HG03354 (cell line): ENCODE measurements at regions not wholly inside any gene's neighbourhood (a gene's known extent, or its start where the extent isn't known, plus 50 kb on each side); places are given as distances from the start of the nearest gene placed in this dataset.
"Not testable (repeated sequence)": the region's sequence is repeated elsewhere in the genome, so short reads cannot be mapped to it uniquely, and the experiment has no call there.

Experiments
- ATAC-seq: cut with Tn5 transposase; IDR thresholded peaks from one replicate; pipeline ENCODE4 v1.9.1; 2021; ENCODE audit warnings: mild to moderate bottlenecking; ENCODE audit not compliant: unreplicated experiment, poor library complexity, severe bottlenecking

DNA sequence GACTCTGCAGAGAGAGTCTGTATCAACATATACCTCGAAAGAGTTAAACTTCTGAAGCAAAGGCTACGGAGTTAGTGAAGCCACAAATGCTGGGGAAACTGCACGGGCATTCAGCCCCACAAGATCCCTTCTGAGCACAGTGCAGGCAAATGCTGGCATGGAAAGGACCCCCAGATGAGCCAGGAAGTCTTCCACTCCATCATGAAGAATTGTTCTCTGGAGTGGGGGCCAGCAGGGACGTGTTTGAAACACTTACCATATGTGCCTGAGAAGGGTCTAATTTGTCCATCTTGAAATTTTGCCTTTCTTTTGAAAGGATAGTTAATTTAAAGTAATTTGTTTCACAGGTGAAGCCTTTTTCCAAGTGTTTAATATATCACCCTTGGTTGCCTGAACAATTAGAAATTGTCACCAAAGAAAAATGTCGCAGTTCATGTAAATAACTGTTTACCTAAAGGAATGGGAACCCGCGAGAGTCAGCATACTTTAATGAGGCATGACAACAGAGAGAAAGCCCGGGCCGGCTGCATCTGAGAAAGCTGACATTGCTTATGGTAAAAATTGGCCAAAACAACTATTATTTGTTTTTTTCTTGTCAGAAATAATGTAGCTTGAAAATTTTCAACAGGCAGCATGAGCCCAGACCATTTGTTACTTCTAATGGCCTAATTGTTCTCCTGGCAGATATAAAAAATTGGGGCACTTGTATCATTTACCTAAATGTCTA lies 287.6 kb upstream of the MGMT start:
- ATAC-seq, result no peak

DNA sequence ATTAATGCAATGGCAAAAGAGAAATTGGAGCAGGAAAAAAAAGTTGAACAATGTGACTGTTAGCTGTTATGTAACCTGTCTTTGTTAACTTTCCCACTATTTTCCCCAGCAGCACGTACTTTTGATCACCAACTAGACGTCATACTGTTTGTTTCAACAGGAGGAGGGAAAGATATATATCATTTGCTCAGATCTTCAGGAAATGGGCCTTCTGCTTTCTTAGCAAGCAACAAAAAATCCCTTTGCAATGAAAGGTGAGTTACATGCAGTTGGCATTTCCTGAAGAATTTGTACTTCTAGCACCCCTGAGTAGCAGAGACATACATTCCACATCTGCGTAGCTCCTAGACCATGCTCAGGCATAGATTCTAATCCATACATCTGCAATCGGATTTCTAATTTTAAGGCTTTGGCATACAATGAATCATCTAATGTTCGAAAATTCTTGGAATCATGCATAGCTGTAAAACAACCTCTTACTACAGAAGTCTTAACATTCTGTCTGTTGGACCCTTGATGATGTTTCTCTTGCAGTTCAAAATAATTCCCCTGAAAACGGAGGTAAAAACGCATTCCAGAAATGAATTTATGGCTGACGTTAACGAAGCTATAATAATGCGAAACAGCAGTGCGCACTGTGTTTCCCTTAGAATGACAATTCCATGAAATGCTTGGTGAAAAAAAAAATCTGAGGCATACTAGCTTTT lies 286.9 kb upstream of the MGMT start:
- ATAC-seq, result no peak

DNA sequence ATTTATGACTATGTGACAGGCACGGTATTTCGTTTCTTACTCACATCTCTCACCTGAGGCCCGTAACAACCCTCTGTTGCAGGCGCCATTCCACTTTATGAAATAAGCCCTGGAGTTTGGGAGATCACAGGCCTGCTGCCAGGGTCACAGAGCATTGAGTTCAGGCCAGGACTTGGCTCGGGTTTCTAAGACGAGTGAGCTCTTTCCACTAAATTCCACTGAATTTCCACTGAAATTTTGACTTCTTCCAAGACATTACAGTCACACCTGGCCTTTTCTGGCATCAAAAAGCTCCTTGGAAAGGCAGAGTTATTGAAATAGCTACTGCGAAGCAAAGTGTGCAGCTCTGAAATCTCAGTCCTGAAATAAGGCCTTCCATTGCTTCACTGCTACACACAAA lies 282.8 kb upstream of the MGMT start:
- no peak for ATAC-seq

DNA sequence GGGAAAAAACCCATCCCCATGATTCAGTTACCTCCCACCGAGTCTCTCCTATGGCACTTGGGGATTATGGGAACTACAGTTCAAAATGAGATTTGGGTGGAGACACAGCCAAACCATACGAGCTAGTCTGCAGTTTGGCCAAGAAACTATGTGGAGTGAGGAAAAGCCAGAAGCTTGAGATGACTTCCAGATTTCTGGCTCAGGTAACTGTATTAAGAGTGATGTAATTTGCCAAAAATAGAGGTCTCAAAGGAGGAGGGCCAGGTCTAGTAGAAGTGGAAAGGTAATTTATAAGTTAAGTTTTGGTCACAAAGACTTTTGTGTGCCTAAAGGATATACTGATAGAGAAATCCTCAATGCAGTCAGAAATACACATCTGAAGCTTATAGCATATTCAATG lies 279.7 kb upstream of the MGMT start:
- no peak for ATAC-seq

DNA sequence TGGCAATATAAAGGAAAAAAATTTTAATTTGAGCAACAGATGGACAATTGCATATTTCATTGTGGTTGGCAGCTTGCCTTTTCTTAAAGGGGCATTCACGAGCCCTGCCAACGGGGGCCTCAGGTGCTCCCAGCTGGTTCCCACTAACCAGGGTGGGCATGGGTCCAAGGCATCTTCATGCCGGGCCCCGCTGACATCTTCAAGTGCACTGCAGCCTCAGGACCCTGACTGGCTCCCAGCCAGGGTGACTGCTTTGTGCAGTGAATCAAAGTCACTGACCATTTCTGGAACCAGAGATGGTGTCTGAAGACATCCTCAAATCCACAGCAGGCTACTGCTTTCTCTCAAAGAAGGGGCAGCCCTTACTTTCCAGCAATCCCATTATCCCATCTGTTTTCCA lies 275.2 kb upstream of the MGMT start:
- ATAC-seq, result no peak

DNA sequence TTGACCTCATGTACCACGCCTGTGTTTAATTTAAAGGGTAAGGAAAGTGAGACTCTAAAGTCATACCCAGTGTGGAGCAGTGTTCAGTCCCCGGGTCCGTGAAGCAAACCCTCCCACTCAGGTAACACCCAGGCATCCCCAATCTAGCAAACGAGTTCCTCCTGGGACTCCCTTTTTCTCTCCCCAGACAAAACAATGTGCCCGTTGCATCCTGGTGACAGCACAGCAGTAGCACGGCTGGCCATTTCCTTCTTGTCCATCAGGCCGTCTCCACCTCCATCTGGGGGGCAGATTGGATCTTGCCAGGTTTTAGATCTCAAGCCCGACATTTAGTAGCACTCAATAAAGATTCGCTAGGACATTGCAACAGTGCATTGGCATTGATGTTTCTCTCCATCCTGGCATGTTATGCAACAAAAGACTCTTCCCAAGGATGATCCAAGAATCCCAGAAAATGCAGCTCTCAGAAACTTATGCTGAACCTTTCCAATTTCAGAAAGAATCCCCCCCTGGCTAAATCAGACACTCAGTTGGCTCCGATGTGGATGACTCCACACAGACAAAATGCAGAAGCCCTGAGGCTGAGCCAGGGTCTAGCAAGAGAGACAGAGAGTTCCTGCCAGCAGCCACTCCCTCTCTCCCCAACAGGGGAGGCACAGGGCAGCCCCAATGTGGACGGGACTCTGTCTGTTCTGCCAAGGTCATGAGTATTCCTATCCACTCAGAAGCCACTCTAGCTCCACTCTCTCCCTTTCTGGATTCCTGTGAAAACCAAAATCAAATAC lies 274.5 kb upstream of the MGMT start:
- ATAC-seq, result no peak

DNA sequence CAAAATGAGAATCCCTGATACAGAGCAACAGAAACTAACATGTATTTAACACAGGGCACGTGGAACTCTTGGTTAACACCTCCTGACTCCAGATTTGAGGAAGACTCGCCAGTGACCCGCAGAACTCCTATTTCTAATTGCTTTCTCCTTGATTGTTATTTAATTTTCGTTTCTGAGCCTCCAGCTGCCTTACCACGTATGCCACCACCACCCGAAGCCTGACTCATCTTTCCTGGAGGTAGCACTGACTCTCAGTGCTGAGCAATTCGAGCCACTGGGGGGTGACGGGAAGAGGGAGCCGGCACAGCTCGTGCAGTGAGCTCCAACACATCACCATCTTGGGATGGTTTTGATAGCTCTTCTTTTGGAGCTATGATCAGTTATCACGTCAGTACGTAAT lies 273.9 kb upstream of the MGMT start:
- no peak for ATAC-seq

DNA sequence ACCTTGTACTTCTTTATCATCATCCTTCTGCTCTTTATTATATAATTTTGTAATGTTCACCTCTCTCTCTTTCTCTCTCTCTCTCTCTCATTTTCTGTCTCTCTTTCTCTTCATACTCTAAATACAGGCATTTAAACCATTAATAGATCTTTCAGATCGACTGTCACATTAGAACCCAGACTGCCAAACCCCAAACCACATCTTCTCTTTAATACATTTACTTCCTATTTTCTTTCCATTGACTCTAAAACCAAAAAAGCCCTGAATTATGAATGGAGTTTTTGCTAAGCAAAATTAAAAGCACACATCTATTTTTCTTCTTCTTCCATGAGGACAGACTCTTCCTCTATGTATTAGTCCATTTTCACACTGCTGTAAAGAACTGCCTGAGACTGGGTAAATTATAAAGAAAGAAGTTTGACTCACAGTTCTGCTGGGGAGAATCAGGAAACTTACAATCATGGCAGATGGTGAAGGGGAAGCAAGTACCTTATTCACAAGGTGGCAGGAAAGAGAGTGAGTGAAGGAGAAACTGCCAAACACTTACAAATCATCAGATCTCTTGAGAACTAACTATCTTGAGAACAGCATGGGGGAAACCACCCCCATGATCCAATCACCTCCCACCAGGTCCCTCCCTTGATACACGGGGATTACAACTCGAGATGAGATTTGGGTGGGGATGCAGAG lies 272.7 kb upstream of the MGMT start:
- ATAC-seq, result no peak

DNA sequence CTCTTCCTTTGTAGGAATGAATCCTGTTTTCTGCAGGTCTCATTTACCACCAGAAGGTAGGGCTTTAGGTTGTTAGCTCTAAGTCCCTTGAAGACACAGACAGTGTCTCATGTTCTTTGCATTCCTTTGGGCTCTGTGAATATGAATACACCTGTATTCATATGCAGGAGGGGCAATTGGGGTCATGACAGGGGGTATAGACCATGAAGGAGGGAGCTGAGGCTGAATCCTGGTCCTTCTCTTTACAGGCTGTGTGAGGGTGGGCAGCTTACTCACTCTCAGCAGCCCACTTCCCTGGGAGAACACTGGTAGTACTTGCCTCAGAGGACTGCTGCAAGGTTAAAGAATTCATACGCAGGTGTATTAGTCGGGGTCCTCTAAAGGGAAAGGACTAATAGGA lies 267.2 kb upstream of the MGMT start:
- no peak for ATAC-seq

DNA sequence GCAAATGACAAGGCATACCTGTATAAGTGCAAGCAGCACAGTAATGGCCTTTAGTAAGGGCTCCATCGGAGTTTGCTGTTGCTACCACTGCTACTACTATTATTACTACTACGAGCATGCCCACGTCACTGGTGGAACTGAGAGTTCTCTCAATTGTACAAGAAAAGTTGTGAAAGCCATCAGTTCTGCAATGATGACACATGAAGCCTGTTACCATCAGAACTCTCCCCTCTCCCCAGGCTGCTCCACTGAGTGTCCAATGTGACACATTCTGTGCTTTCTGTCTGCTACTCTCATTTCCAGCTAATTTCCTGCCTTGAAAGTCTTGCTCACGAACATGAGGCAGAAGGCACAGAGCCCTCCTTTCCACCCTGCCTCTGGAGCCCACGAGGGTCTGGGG lies 263.2 kb upstream of the MGMT start:
- no peak for ATAC-seq

DNA sequence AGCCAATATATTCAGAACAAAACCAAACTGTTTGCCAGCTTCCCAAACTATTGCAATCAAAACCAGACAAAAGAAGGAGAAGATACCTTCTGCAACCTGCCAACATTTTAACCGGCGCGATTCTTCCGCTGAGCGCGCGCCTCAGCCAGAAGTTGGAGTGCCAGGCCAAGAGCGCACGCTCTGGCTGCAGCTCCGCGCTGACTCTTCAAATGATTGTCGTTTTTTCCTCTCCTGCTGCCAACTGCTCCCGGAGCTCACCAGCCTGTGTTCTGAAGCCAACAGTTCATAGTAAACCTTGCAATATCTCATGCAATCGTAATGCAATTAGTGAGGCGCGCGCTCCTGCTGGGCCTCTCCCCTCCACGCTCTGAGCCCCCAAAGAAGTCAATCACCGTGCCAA lies 259.7 kb upstream of the MGMT start:
- no peak for ATAC-seq

DNA sequence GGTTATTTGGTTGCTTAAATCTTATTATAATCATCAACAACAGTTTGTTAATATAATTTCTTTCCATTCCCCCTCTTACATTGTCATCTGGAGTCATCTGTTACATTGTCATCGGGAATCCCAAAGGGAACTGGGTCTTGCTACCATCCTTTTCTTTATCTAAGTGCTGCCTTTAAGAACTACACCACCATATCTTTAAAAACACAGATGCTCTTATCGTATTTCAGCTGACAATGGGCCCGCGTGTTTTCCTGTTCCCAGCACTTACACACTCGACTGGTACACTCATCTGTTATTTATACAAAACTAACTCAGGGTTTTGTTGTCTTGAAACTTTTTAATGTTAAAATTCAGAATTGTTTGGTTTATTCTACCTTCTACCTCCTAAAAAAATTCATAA lies 256.2 kb upstream of the MGMT start:
- ATAC-seq, result no peak

DNA sequence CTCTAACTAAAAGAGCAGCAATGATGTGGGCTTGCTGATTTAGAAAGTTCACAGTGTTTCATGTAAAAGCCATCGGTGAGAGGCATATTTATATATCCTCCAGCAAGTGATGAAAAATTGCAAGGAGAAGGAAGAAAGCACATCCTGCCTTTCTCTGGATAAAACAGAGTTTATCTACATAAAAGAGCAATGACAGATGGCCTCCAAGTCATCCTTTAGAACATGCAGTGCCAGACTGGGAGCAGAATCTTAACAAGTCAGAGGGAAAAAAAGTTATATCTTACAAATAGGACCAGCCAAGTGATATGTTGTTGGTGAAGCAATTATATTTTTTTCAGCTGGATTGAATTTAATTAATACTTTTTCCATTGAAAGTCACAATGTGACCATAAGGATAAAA lies 253.8 kb upstream of the MGMT start:
- no peak for ATAC-seq

DNA sequence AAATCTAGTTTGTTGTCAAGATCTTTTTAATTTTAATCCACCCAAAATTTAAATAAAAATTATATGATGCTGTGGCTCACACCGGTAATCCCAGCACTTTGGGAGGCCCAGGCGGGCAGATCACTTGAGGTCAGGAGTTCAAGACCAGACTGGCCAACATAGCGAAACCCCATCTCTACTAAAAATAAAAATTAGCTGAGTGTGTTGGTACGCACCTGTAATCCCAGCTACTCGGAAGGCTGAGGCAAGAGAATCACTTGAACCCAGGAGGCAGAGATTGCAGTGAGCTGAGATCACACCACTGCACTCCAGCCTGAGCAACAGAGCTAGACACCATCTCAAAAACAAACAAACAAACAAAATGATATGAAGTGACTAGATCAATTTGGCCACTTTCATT lies 253.0 kb upstream of the MGMT start:
- not testable (repeated sequence) for ATAC-seq

DNA sequence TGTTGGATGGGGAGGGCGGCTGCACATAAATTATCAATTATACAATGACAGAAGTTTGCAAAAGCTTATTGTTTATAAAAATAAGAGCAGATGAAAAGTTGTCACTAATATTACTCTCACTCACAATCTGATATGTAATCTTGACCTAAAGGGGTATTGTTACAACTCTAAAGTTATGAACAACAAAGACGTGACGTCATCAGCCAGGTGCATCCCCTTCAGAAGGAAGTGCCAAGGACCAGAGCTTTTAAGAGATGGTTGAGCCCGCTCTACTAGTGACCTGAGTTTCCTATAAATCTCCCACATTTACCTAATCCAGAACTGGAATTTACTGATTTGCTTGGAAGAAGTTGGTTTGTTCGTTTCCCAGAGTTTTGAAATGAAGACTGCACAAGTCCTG lies 247.7 kb upstream of the MGMT start:
- no peak for ATAC-seq

DNA sequence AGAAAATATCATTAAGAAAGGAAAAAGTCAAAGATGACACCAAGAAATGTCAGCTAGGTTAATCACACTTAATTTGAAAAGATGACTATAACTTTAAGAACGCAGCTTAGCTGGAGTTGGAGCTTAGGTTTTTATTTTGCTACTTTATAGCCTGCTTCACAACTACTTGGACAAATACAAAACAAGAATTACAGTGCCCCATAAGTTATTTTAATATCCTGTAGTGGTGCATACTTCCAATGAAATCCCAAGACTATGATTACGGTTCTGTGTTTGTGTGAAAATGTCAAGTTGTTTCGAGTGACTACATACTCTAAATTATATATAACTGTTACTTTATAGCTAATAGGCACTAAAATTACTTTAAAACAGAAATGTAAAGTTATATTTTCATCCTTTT lies 244.6 kb upstream of the MGMT start:
- ATAC-seq, result no peak

DNA sequence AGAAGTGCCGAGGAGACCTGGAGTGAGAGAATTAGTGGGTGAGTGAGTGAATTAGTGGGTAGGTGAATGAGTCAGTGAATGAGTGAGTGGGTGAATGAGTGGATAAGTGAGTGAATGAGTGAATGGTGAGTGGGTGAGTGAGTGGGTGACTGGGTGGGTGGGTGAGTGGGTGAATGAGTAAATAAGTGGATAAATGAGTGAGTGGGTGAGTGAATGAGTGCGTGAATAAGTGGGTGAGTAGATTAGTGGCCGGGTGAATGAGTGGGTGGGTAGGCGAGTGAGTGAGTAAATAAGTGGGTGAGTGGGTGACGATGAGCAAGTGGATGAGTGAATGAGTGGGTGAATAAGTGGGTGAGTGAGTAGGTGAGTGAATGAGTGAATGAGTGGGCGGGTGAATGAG lies 243.7 kb upstream of the MGMT start:
- no peak for ATAC-seq

DNA sequence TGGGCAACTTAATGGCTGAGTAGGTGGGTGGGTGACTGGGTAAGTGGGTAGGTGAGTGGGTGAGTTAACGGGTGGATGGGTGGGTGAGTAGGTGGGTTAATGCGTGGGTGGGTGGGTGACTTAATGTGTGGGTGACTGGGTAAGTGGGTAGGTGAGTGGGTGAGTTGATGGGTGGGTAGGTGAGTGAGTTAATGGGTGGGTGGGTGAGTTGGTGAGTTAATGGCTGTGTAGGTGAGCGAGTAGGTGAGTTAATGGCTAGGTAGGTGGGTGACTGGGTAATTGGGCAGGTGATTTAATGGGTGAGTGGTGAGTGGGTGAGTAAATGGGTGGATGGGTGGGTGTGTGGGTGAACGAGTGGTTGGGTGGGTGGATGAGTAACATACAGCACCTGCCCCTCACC lies 243.0 kb upstream of the MGMT start:
- ATAC-seq, result no peak

DNA sequence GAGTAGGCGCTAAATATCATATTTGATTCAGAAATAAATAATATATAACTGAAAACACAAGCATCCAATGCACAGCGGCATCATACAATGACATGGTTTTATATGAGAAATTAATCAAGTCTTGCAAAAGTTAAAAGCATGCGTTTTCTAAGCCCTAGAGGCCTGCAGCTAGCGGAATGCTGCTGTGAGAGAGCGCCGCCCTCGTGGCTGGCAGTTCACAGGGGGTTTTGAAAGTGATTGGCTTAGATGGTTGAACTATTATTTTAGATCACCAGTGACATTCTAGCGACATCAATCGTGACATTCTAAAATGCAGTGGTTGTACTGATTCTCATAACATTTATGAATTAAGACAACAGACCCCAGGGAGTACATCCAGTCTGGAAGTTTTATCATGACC lies 235.2 kb upstream of the MGMT start:
- no peak for ATAC-seq

DNA sequence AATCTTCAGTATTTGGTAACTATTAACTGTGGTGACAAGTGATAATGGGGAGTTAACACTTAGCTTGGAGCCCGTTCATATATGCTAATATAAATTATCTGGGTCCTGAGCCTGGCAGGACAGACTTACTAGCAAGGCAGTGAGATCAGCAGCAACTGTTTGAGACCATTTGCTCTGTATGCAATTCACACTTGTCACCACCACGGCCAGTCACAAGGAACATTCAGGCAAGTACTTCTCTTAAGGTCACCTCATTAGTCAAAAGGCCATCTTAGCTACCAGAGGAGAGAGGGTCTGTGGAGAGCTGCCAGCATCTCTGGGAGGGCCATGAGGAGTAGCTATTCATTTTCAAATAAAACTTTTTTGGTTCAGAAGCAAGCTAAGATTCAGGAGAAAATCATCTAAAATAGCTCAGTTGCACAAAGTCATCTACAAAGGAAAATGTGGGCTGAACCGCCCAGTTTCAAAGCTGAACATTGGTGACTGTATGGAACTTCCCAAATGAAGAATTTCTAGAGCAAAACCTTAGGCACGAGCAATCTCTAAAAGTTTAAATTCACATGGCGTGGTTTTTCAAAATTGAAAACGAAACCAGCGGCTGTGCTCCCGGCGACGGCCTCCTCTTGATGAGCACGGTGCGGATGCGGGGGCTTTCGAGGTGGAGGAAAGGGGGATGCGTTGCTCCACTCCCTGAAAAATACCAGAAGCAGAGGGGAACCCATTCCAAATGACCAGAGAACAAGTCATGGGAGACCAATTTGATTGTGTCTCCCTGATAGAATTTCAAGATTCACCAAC lies 233.5 kb upstream of the MGMT start:
- no peak for ATAC-seq
